GM23338 (cell line): ENCODE measurements at regions not wholly inside any gene's neighbourhood (a gene's known extent, or its start where the extent isn't known, plus 50 kb on each side); places are given as distances from the start of the nearest gene placed in this dataset.

Experiments
- ATAC-seq: fragments of 200-7000 bp; cut with Tn5 transposase; 3 replicates; pipeline ENCODE4 v1.9.1; 2020
- DNase-seq: peaks from one replicate; pipeline ENCODE4 v3.0.0-alpha.2; 2015; ENCODE audit warnings: low spot score
- H2AFZ ChIP-seq: fragments of 200-600 bp; sonication (generic); 2 replicates; pipeline ENCODE4 v1.8.0; 2016; ENCODE audit warnings: antibody characterized with exemption, mild to moderate bottlenecking, moderate library complexity
- H3F3A ChIP-seq: fragments of 200-600 bp; sonication (generic); replicated peaks from 2 replicates; pipeline ENCODE4 v1.8.0; 2017; ENCODE audit warnings: antibody characterized with exemption, mixed run types, low read depth
- H3K27ac ChIP-seq: fragments of 200-600 bp; sonication (generic); 2 replicates; pipeline ENCODE4 v1.6.1; 2016; ENCODE audit warnings: low read depth
- H3K27me3 ChIP-seq: fragments of 200-600 bp; sonication (generic); 2 replicates; pipeline ENCODE4 v1.8.0; 2016; ENCODE audit warnings: mild to moderate bottlenecking, mixed run types, moderate library complexity; ENCODE audit not compliant: insufficient read depth
- H3K36me3 ChIP-seq: fragments of 200-600 bp; sonication (generic); 2 replicates; pipeline ENCODE4 v1.8.0; 2016; ENCODE audit warnings: mild to moderate bottlenecking; ENCODE audit not compliant: insufficient read depth
- H3K4me1 ChIP-seq: fragments of 200-600 bp; sonication (generic); 2 replicates; pipeline ENCODE4 v1.8.0; 2016; ENCODE audit warnings: mild to moderate bottlenecking, moderate library complexity; ENCODE audit not compliant: insufficient read depth
- H3K4me2 ChIP-seq: fragments of 200-600 bp; sonication (generic); 2 replicates; pipeline ENCODE4 v1.7.1; 2017; ENCODE audit warnings: mixed run types
- H3K4me3 ChIP-seq: fragments of 200-600 bp; sonication (generic); 2 replicates; pipeline ENCODE4 v1.6.1; 2016; ENCODE audit warnings: mixed run types
- H3K79me2 ChIP-seq: fragments of 200-600 bp; sonication (generic); replicated peaks from 2 replicates; pipeline ENCODE4 v1.8.0; 2017; ENCODE audit warnings: mild to moderate bottlenecking; ENCODE audit not compliant: insufficient read depth
- H3K9me2 ChIP-seq: fragments of 200-600 bp; sonication (generic); 2 replicates; pipeline ENCODE4 v1.8.0; 2017; ENCODE audit not compliant: insufficient read depth
- H4K20me1 ChIP-seq: fragments of 200-600 bp; sonication (generic); replicated peaks from 2 replicates; pipeline ENCODE4 v1.8.0; 2017; ENCODE audit warnings: mild to moderate bottlenecking; ENCODE audit not compliant: insufficient read depth
- H3K27ac Mint-ChIP-seq: 2 replicates; pipeline ENCODE4 v1.8.0; 2020; ENCODE audit warnings: inconsistent platforms, mild to moderate bottlenecking, moderate library complexity, mixed read lengths
- H3K27me3 Mint-ChIP-seq: 3 replicates; pipeline ENCODE4 v1.8.0; 2022; ENCODE audit warnings: low read depth, mild to moderate bottlenecking, moderate library complexity, mixed read lengths, inconsistent platforms; ENCODE audit not compliant: insufficient read depth, poor library complexity
- H3K36me3 Mint-ChIP-seq: 3 replicates; pipeline ENCODE4 v1.8.0; 2021; ENCODE audit warnings: low read depth, mild to moderate bottlenecking, inconsistent platforms, moderate library complexity, mixed read lengths
- H3K4me1 Mint-ChIP-seq: 3 replicates; pipeline ENCODE4 v1.8.0; 2020; ENCODE audit warnings: mild to moderate bottlenecking, inconsistent platforms, mixed read lengths
- H3K4me3 Mint-ChIP-seq: 3 replicates; pipeline ENCODE4 v1.8.0; 2021; ENCODE audit warnings: moderate library complexity, mild to moderate bottlenecking, inconsistent platforms, mixed read lengths
- H3K9me3 Mint-ChIP-seq: 3 replicates; pipeline ENCODE4 v1.8.0; 2020; ENCODE audit warnings: moderate library complexity, mild to moderate bottlenecking, inconsistent platforms, mixed read lengths
- CREB1 ChIP-seq: fragments of 250-450 bp; sonication (Bioruptor Pico); IDR thresholded peaks from 2 replicates; pipeline ENCODE4 v1.5.0; 2020; ENCODE audit warnings: low read depth, mild to moderate bottlenecking, moderate library complexity
- CTCF ChIP-seq, 2 experiments: fragments of 200-600 bp in 1 of 2; sonication (generic) in 1 of 2; conservative IDR thresholded peaks; 2 replicates each; pipeline versions ENCODE4 v1.5.1 to v1.6.1; 2016 to 2017; ENCODE audit warnings: antibody characterized with exemption in 2 of 2, low read depth in 2 of 2, mild to moderate bottlenecking in 2 of 2, moderate library complexity in 1 of 2
- EZH2 ChIP-seq: fragments of 200-600 bp; sonication (generic); IDR thresholded peaks from one replicate; pipeline ENCODE4 v1.8.0; 2017; ENCODE audit warnings: antibody characterized with exemption, mild to moderate bottlenecking, low read depth; ENCODE audit not compliant: unreplicated experiment
- EZH2phosphoT487 ChIP-seq: fragments of 200-600 bp; sonication (generic); IDR thresholded peaks from one replicate; pipeline ENCODE4 v1.8.1; 2018; ENCODE audit warnings: antibody characterized with exemption; ENCODE audit not compliant: unreplicated experiment
- JUNB ChIP-seq: IDR thresholded peaks from one replicate; pipeline ENCODE4 v1.6.1; 2016; ENCODE audit warnings: antibody characterized with exemption; ENCODE audit not compliant: unreplicated experiment
- NANOG ChIP-seq: IDR thresholded peaks from 2 replicates; pipeline ENCODE4 v1.6.1; 2016; ENCODE audit warnings: antibody characterized with exemption, borderline replicate concordance
- POLR2AphosphoS5 ChIP-seq: IDR thresholded peaks from 2 replicates; pipeline ENCODE4 v1.6.1; 2016; ENCODE audit warnings: antibody characterized with exemption, low read depth
- REST ChIP-seq: IDR thresholded peaks from one replicate; pipeline ENCODE4 v1.6.1; 2018; ENCODE audit warnings: antibody characterized with exemption; ENCODE audit not compliant: unreplicated experiment
- STAT1 ChIP-seq: IDR thresholded peaks from one replicate; pipeline ENCODE4 v1.6.1; 2016; ENCODE audit warnings: antibody characterized with exemption; ENCODE audit not compliant: unreplicated experiment
- ZNF114 ChIP-seq: fragments of 250-450 bp; sonication (Bioruptor Pico); IDR thresholded peaks from 2 replicates; pipeline ENCODE4 v1.5.0; 2020; ENCODE audit warnings: mild to moderate bottlenecking, moderate library complexity
- ZNF331 ChIP-seq: fragments of 250-450 bp; sonication (Bioruptor Pico); IDR thresholded peaks from 2 replicates; pipeline ENCODE4 v1.5.0; 2020; ENCODE audit warnings: low read depth, mild to moderate bottlenecking, moderate library complexity
- ZNF462 ChIP-seq: fragments of 250-450 bp; sonication (Bioruptor Pico); IDR thresholded peaks from 2 replicates; pipeline ENCODE4 v1.5.0; 2020; ENCODE audit warnings: mild to moderate bottlenecking, moderate library complexity
- TF ChIP-seq, protein P1 (sequence below): IDR thresholded peaks from 2 replicates; pipeline ENCODE4 v1.6.1; 2016; ENCODE audit warnings: antibody characterized with exemption

DNA sequence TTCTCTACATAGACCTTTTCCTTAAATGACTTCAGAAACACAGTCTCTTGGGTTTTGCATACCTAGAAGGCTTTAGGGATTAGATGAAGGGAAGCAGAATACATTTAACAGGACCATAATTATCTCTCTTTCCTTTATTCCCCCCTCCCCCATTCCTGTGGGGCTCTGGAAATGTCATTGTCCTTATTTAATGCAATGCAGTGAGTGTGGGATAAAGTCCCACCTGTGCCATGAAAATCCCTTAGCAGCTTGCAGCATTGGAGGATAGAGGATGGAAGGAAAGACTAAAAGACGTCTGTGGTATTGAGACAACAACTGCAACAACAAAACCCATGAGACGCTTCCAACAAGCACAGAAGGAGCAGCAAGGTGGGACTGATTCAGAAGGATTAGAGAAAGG, 117.8 kb upstream of the DCC start:
- Histone ChIP-seq H3F3A (no peaks in the 10 kb centered on the region), H3K4me1 (no peaks in the 10 kb centered on the region), H3K4me3 (no peak overlapping the region), H3K27me3 (no peaks in the 10 kb centered on the region), H4K20me1 (no peaks in the 10 kb centered on the region), H3K4me2 (no peak overlapping the region), H2AFZ (peak overlapping the region; percentile 66), H3K36me3 (no peaks in the 10 kb centered on the region), H3K27ac (no peak overlapping the region), H3K79me2 (no peaks in the 10 kb centered on the region), H3K9me2 (0 out of 2 replicates have a peak, but pooled peaks cover 4% of the 10 kb centered on the region)
- Mint-ChIP-seq H3K27me3 (no peaks in the 10 kb centered on the region), H3K36me3 (no peaks in the 10 kb centered on the region; the same call in 2 of the 3 replicates), H3K4me1 (no peaks in the 10 kb centered on the region; the same call in 1 of the 3 replicates), H3K9me3 (no peaks in the 10 kb centered on the region), H3K27ac (no peak overlapping the region), H3K4me3 (no peak overlapping the region)
- TF ChIP-seq ZNF114 (CRISPR knock-in tag) (no peak), ZNF331 (CRISPR knock-in tag) (no peak), EZH2phosphoT487 (no peak), ZNF462 (CRISPR knock-in tag) (no peak), POLR2AphosphoS5 (no peak), STAT1 (no peak), CREB1 (CRISPR knock-in tag) (no peak), CTCF (conservative IDR thresholded peaks at IDR 0.05; ENCODE audit: low read depth in 2 of 2) (no peak), JUNB (no peak), EZH2 (no peak), NANOG (no peak), REST (no peak)
- TF ChIP-seq, protein P1, sequence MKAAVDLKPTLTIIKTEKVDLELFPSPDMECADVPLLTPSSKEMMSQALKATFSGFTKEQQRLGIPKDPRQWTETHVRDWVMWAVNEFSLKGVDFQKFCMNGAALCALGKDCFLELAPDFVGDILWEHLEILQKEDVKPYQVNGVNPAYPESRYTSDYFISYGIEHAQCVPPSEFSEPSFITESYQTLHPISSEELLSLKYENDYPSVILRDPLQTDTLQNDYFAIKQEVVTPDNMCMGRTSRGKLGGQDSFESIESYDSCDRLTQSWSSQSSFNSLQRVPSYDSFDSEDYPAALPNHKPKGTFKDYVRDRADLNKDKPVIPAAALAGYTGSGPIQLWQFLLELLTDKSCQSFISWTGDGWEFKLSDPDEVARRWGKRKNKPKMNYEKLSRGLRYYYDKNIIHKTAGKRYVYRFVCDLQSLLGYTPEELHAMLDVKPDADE = no peak
- ATAC-seq = no peak
- DNase-seq = no peak
